Duodenal mucosa (tissue), 2 donors: ENCODE measurements at regions not wholly inside any gene's neighbourhood (a gene's known extent, or its start where the extent isn't known, plus 50 kb on each side); places are given as distances from the start of the nearest gene placed in this dataset.
"Not testable (repeated sequence)": the region's sequence is repeated elsewhere in the genome, so short reads cannot be mapped to it uniquely, and the experiment has no call there.

Source experiments
- H3K27ac ChIP-seq: one replicate; pipeline ENCODE4 v1.7.0; 2013; ENCODE audit warnings: low read depth, low read length
- H3K27me3 ChIP-seq, 2 donors: one replicate each; pipeline ENCODE4 v1.7.0; 2013; ENCODE audit warnings: low read length in 2 of 2, control low read depth in 1 of 2; ENCODE audit not compliant: insufficient read depth in 2 of 2, control insufficient read depth in 1 of 2
- H3K36me3 ChIP-seq, 2 donors: one replicate each; pipeline ENCODE4 v1.7.0; 2013; ENCODE audit warnings: low read length in 2 of 2, control low read depth in 1 of 2; ENCODE audit not compliant: insufficient read depth in 2 of 2, control insufficient read depth in 1 of 2
- H3K4me1 ChIP-seq, 2 donors: one replicate each; pipeline ENCODE4 v1.7.0; 2013; ENCODE audit warnings: low read length in 2 of 2, control low read depth in 1 of 2; ENCODE audit not compliant: insufficient read depth in 2 of 2, control insufficient read depth in 1 of 2
- H3K4me3 ChIP-seq, 2 donors: one replicate each; pipeline ENCODE4 v1.7.0; 2013; ENCODE audit warnings: low read length in 2 of 2, low read depth in 1 of 2
- H3K9ac ChIP-seq, 2 donors: one replicate each; pipeline ENCODE4 v1.7.0; 2013; ENCODE audit warnings: low read length in 2 of 2, low read depth in 1 of 2
- H3K9me3 ChIP-seq, 2 donors: one replicate each; pipeline ENCODE4 v1.7.0; 2013; ENCODE audit warnings: low read length in 2 of 2, control low read depth in 1 of 2; ENCODE audit not compliant: control insufficient read depth in 1 of 2

- H3K36me3 ChIP-seq, result no peaks in the 10 kb centered on the region
- H3K27ac ChIP-seq, result no peak overlapping the region
- no peaks in the 10 kb centered on the region for H3K27me3 ChIP-seq
- H3K4me1 ChIP-seq, result no peaks in the 10 kb centered on the region
- no peak overlapping the region for H3K9ac ChIP-seq
- no peaks in the 10 kb centered on the region for H3K9me3 ChIP-seq
- H3K4me3 ChIP-seq, result no peak overlapping the region
Measured at GRCh38 chr10:10758306-10758705, 259.4 kb upstream of the CELF2 start.

GRCh38 chr10:10759806-10760205 is 257.9 kb upstream of the CELF2 start:
- H3K27ac ChIP-seq, H3K4me3 ChIP-seq, H3K27me3 ChIP-seq, H3K9ac ChIP-seq, H3K4me1 ChIP-seq, H3K9me3 ChIP-seq, H3K36me3 ChIP-seq: not testable (repeated sequence)

- H3K27me3 ChIP-seq, result no peaks in the 10 kb centered on the region
- no peaks in the 10 kb centered on the region for H3K4me1 ChIP-seq
- no peaks in the 10 kb centered on the region for H3K9me3 ChIP-seq
- H3K4me3 ChIP-seq, result no peak overlapping the region
- no peak overlapping the region for H3K9ac ChIP-seq
- no peaks in the 10 kb centered on the region for H3K36me3 ChIP-seq
- no peak overlapping the region for H3K27ac ChIP-seq
Measured at GRCh38 chr10:10765017-10765416, 252.7 kb upstream of the CELF2 start.

- H3K9ac ChIP-seq, result no peak overlapping the region
- no peak overlapping the region for H3K4me3 ChIP-seq
- H3K4me1 ChIP-seq, result no peaks in the 10 kb centered on the region
- no peak overlapping the region for H3K27ac ChIP-seq
- H3K27me3 ChIP-seq, result no peaks in the 10 kb centered on the region
- no peaks in the 10 kb centered on the region for H3K36me3 ChIP-seq
- H3K9me3 ChIP-seq, result no peaks in the 10 kb centered on the region
Measured at GRCh38 chr10:10772411-10772810, 245.3 kb upstream of the CELF2 start.

GRCh38 chr10:10772874-10773508 is 244.7 kb upstream of the CELF2 start:
- Histone ChIP-seq H3K27ac (no peak overlapping the region), H3K9ac (no peak overlapping the region), H3K27me3 (no peaks in the 10 kb centered on the region), H3K36me3 (no peaks in the 10 kb centered on the region), H3K9me3 (no peaks in the 10 kb centered on the region), H3K4me1 (no peaks in the 10 kb centered on the region), H3K4me3 (no peak overlapping the region)

- no peaks in the 10 kb centered on the region for H3K27me3 ChIP-seq
- H3K9ac ChIP-seq, result no peak overlapping the region
- H3K4me3 ChIP-seq, result no peak overlapping the region
- H3K9me3 ChIP-seq, result no peaks in the 10 kb centered on the region
- no peaks in the 10 kb centered on the region for H3K36me3 ChIP-seq
- H3K4me1 ChIP-seq, result no peaks in the 10 kb centered on the region
- H3K27ac ChIP-seq, result no peak overlapping the region
Measured at GRCh38 chr10:10774416-10774815, 243.3 kb upstream of the CELF2 start.

- Histone ChIP-seq H3K27me3 (no peaks in the 10 kb centered on the region), H3K36me3 (no peaks in the 10 kb centered on the region), H3K9me3 (no peaks in the 10 kb centered on the region), H3K9ac (no peak overlapping the region), H3K4me1 (no peaks in the 10 kb centered on the region), H3K4me3 (no peak overlapping the region), H3K27ac (no peak overlapping the region)
Measured at GRCh38 chr10:10776363-10776762, 241.3 kb upstream of the CELF2 start.

GRCh38 chr10:10777279-10777678 is 240.4 kb upstream of the CELF2 start:
- Histone ChIP-seq H3K27me3 (no peaks in the 10 kb centered on the region), H3K4me1 (no peaks in the 10 kb centered on the region), H3K4me3 (no peak overlapping the region), H3K9me3 (no peaks in the 10 kb centered on the region), H3K27ac (no peak overlapping the region), H3K9ac (no peak overlapping the region), H3K36me3 (no peaks in the 10 kb centered on the region)

- Histone ChIP-seq H3K27me3 (no peaks in the 10 kb centered on the region), H3K36me3 (no peaks in the 10 kb centered on the region), H3K27ac (no peak overlapping the region), H3K9me3 (no peaks in the 10 kb centered on the region), H3K4me3 (no peak overlapping the region), H3K4me1 (no peaks in the 10 kb centered on the region), H3K9ac (no peak overlapping the region)
Measured at GRCh38 chr10:10777723-10778122, 239.9 kb upstream of the CELF2 start.

- no peak overlapping the region for H3K27ac ChIP-seq
- no peaks in the 10 kb centered on the region for H3K27me3 ChIP-seq
- H3K36me3 ChIP-seq, result no peaks in the 10 kb centered on the region
- no peaks in the 10 kb centered on the region for H3K9me3 ChIP-seq
- no peak overlapping the region for H3K9ac ChIP-seq
- no peaks in the 10 kb centered on the region for H3K4me1 ChIP-seq
- no peak overlapping the region for H3K4me3 ChIP-seq
Measured at GRCh38 chr10:10778959-10779358, 238.7 kb upstream of the CELF2 start.

GRCh38 chr10:10779511-10779910 is 238.2 kb upstream of the CELF2 start:
- Histone ChIP-seq H3K4me3 (no peak overlapping the region), H3K4me1 (no peaks in the 10 kb centered on the region)

More at GRCh38 chr10:10779511-10779910, 238.2 kb upstream of the CELF2 start:
- Histone ChIP-seq H3K36me3 (no peaks in the 10 kb centered on the region), H3K9me3 (no peaks in the 10 kb centered on the region), H3K9ac (no peak overlapping the region), H3K27me3 (no peaks in the 10 kb centered on the region), H3K27ac (no peak overlapping the region)
